Activated CD8-positive, alpha-beta T cell treated with anti-CD3 and anti-CD28 coated beads for 36 hours (primary cell): ENCODE measurements at regions not wholly inside any gene's neighbourhood (a gene's known extent, or its start where the extent isn't known, plus 50 kb on each side); places are given as distances from the start of the nearest gene placed in this dataset.
"Not testable (repeated sequence)": the region's sequence is repeated elsewhere in the genome, so short reads cannot be mapped to it uniquely, and the experiment has no call there.

Experiments
- ATAC-seq: fragments of 200-7000 bp; cut with Tn5 transposase; one replicate; pipeline ENCODE4 v1.10.0; 2021; ENCODE audit warnings: mild to moderate bottlenecking, moderate library complexity
- CTCF ChIA-PET: fragments of 350-600 bp; sonication (Branson Sonifier 250); formaldehyde crosslinking; loops from one replicate; lab custom pipeline; 2021; ENCODE audit warnings: antibody characterized with exemption; lab: Charles Lee
- POLR2A ChIA-PET: fragments of 350-600 bp; sonication (Branson Sonifier 250); formaldehyde crosslinking; loops from one replicate; lab custom pipeline; 2021; ENCODE audit warnings: antibody characterized with exemption; lab: Charles Lee
- DNase-seq: peaks from one replicate; pipeline ENCODE4 v3.0.0-alpha.2; 2020
- H3K27ac Mint-ChIP-seq: one replicate; pipeline ENCODE4 v1.8.0; 2021; ENCODE audit warnings: mild to moderate bottlenecking, mixed read lengths
- H3K27me3 Mint-ChIP-seq: one replicate; pipeline ENCODE4 v1.8.0; 2021; ENCODE audit warnings: mixed read lengths
- H3K36me3 Mint-ChIP-seq: one replicate; pipeline ENCODE4 v1.8.0; 2021; ENCODE audit warnings: low read depth, mixed read lengths
- H3K4me1 Mint-ChIP-seq: one replicate; pipeline ENCODE4 v1.8.0; 2021; ENCODE audit warnings: low read depth, mixed read lengths
- H3K4me3 Mint-ChIP-seq: one replicate; pipeline ENCODE4 v1.8.0; 2021; ENCODE audit warnings: mild to moderate bottlenecking, moderate library complexity, mixed read lengths
- H3K9me3 Mint-ChIP-seq: one replicate; pipeline ENCODE4 v1.8.0; 2021; ENCODE audit warnings: mixed read lengths
- CTCF ChIP-seq: fragments of 200-600 bp; IDR thresholded peaks from one replicate; pipeline ENCODE4 v1.8.0; 2022; ENCODE audit warnings: antibody characterized with exemption, mild to moderate bottlenecking
- intact Hi-C: fragments of 100-400 bp; cut with micrococcal nuclease; formaldehyde crosslinking; loops from one replicate; pipeline ENCODE4 v1.10.0; 2022

DNA sequence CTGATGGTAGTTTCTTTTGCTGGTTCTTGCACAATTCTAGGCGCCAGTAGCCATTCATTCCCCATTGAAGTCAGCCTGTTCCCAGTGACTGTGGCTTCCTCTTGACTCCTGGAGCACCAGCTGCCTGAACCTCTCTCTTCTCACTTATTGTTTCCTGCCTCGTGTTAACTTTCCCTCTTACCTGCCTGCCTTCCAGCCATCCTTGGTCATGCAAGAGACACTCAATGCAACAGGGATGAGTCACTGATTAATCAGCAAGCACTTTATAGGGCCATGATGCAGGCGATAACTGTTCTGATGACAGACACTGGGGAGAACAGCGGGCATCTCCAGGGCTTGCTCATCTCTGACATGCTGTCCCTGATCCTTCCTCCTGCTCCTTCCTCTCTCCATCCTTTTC lies 122.0 kb downstream of the PLCE1 start:
- Mint-ChIP-seq H3K9me3 (no peaks in the 10 kb centered on the region), H3K4me1 (no peaks in the 10 kb centered on the region), H3K27ac (no peak overlapping the region), H3K27me3 (peaks cover 1% of the 10 kb centered on the region), H3K4me3 (no peak overlapping the region), H3K36me3 (no peaks in the 10 kb centered on the region)
- intact Hi-C loops, result no loop called here
- no peak for TF ChIP-seq CTCF
- ChIA-PET CTCF (no interaction called here), POLR2A (no interaction called here)
- ATAC-seq (no peak), DNase-seq (no peak)

- Mint-ChIP-seq H3K4me1 (no peaks in the 10 kb centered on the region), H3K4me3 (no peak overlapping the region), H3K9me3 (no peaks in the 10 kb centered on the region), H3K36me3 (no peaks in the 10 kb centered on the region), H3K27ac (no peak overlapping the region), H3K27me3 (peaks cover 1% of the 10 kb centered on the region)
- intact Hi-C loops, result no loop called here
- CTCF ChIA-PET, result no interaction called here
- ATAC-seq (no peak), DNase-seq (no peak)
- POLR2A ChIA-PET, result interaction anchor here (0.9 kb wide), 1 partner anchor 10 kb away, joined by 3 read pairs; no protein-coding TSS in a partner anchor
- TF ChIP-seq CTCF, result no peak
Observed at GRCh38 chr10:94116848-94117247, 123.1 kb downstream of the PLCE1 start.

DNA sequence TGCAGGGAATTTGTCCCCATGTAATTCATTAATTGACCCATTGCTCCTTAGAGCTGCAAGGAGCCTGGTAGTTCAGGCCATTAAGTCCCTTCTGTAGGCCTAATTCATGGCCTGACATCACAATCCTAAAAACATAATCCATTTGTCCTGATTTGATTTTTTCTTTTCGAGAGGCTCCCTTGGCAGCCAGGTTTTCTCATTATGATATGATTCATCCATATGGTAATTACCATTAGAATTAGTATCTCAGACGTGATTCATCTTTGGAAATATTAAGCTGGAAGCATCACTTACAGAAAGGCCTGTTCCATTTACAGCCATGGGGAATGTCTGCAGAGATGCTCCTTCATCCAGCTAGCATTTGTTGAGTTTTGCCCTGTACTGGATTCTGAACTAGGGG lies 128.5 kb downstream of the PLCE1 start:
- Mint-ChIP-seq H3K4me1 (no peaks in the 10 kb centered on the region), H3K4me3 (no peak overlapping the region), H3K27me3 (no peaks in the 10 kb centered on the region), H3K9me3 (no peaks in the 10 kb centered on the region), H3K27ac (no peak overlapping the region), H3K36me3 (no peaks in the 10 kb centered on the region)
- ChIA-PET CTCF (no interaction called here), POLR2A (no interaction called here)
- ATAC-seq (no peak), DNase-seq (no peak)
- TF ChIP-seq CTCF, result no peak
- intact Hi-C loops, result no loop called here

- Mint-ChIP-seq H3K4me3 (no peak overlapping the region), H3K9me3 (no peaks in the 10 kb centered on the region), H3K27me3 (no peaks in the 10 kb centered on the region), H3K27ac (no peak overlapping the region), H3K4me1 (no peaks in the 10 kb centered on the region), H3K36me3 (no peaks in the 10 kb centered on the region)
- DNase-seq (no peak), ATAC-seq (no peak)
- POLR2A ChIA-PET, result no interaction called here
- no peak for TF ChIP-seq CTCF
- CTCF ChIA-PET, result interaction anchor here (0.8 kb wide), 1 partner anchor 18 kb away, joined by 4 read pairs; no protein-coding TSS in a partner anchor
- intact Hi-C loops, result no loop called here
Observed at GRCh38 chr10:94123258-94123995, 129.7 kb downstream of the PLCE1 start.

- POLR2A ChIA-PET, H3K36me3 Mint-ChIP-seq, intact Hi-C loops, DNase-seq, H3K9me3 Mint-ChIP-seq, H3K4me1 Mint-ChIP-seq, H3K4me3 Mint-ChIP-seq, H3K27ac Mint-ChIP-seq, H3K27me3 Mint-ChIP-seq, ATAC-seq: not testable (repeated sequence)
- CTCF ChIA-PET, result interaction anchor here (0.8 kb wide), 1 partner anchor 18 kb away, joined by 4 read pairs; no protein-coding TSS in a partner anchor
Observed at GRCh38 chr10:94124147-94124546, 130.4 kb downstream of the PLCE1 start.

- intact Hi-C loops, CTCF ChIA-PET, H3K27ac Mint-ChIP-seq, ATAC-seq, DNase-seq, H3K4me1 Mint-ChIP-seq, H3K9me3 Mint-ChIP-seq, H3K36me3 Mint-ChIP-seq, H3K4me3 Mint-ChIP-seq, H3K27me3 Mint-ChIP-seq: not testable (repeated sequence)
- POLR2A ChIA-PET, result interaction anchor here (0.6 kb wide), 1 partner anchor 1664 kb away, joined by 3 read pairs; no protein-coding TSS in a partner anchor
Observed at GRCh38 chr10:94125268-94125667, 131.5 kb downstream of the PLCE1 start.
